Left renal cortex interstitium (tissue), 4 donors: ENCODE measurements at regions not wholly inside any gene's neighbourhood (a gene's known extent, or its start where the extent isn't known, plus 50 kb on each side); places are given as distances from the start of the nearest gene placed in this dataset.

Experiments
- DNase-seq, 4 donors: peaks; one replicate each; pipeline ENCODE4 v3.0.0-alpha.2; 2013; ENCODE audit warnings: low read depth in 4 of 4, low spot score in 2 of 4, missing footprints in 1 of 4

DNA sequence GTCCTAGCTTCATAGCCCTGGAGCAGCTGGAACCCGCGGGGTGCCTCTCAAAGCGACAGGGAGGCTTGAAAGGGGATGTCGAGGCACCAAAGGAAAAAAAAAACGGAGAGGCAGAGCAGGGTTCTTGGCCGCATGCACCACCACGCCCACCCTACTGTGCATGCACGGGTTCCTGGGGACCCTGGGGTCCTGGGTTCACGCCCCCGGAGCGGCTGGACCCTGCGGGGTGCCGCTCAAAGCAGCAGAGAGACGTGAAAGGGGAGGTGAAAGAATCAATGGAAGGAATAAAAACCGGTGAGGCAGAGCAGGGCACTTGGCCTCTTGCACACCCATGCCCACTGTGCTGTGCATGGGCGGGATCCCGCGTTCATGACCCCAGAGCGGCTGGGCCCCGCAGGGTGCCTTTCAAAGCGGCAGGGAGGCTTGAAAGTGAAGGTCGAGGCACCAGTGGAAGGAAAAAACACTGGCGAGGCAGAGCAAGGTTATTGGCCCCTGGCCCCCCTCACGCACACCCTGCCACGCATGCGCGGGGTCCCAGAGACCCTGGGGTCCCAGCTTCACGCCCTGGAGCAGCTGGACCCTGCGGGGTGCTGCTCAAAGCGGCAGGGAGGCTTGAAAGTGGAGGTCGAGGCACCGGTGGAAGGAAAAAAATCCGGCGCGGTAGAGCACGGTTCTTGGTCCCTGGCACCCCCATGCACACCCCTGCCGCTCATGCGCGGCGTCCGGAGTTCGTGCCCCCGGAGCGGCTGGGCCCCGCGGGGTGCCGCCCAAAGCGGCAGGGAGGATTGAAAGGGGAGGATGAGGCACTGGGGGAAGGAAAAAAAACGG is 318.5 kb downstream of the ALG10 start:
- no peak for DNase-seq

DNA sequence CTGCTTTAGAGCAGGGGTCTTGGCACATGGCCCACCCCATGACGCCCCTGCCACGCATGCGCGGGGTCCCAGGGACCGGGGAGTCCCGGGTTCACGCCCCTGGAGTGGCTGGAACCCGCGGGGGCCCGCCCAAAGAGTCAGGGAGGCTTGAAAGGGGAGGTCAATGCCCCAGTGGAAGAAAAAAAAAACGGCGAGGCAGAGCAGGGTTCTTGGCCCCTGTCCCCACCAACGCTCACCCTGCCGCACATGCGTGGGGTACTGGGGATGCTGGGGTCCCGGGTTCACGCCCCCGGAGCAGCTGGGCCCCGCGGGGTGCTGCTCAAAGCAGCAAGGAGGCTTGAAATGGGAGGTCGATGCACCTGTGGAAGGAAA is 319.1 kb downstream of the ALG10 start:
- no peak for DNase-seq

DNA sequence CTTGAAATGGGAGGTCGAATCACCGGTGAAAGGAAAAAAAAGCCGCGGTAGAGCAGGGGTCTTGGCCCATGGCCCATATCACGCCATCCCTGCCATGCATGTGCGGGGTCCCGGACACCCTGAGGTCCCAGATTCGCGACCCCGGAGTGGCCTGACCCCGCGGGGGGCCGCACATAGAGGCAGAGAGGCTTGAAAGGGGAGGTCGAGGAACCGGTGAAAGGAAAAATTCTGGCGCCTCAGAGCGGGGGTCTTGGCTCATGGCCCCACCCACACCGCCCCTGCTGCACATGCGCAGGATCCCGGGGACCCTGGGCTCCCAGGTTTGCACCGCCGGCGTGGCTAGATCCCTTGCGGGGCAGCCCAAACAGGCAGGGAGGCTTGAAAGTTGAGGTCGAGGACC is 319.8 kb downstream of the ALG10 start:
- no peak for DNase-seq

DNA sequence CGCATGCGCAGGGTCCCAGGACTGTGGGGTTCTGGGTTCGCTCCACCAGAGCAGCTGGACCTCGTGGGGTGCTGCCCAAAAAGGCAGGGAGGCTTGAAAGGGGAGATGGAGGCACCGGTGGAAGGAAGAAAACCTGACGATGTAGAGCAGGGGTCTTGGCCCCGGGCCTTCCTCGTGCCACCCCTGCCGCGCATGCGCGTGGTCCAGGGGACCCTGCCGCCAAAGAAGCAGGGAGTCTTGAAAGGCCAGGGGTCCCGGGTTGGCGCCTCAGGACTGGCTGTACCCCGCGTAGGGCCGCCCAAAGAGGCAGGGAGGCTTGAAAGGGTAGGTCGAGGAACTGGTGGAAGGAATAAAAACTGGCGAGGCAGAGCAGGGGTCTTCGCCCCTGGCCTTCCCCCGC is 321.0 kb downstream of the ALG10 start:
- no peak for DNase-seq

DNA sequence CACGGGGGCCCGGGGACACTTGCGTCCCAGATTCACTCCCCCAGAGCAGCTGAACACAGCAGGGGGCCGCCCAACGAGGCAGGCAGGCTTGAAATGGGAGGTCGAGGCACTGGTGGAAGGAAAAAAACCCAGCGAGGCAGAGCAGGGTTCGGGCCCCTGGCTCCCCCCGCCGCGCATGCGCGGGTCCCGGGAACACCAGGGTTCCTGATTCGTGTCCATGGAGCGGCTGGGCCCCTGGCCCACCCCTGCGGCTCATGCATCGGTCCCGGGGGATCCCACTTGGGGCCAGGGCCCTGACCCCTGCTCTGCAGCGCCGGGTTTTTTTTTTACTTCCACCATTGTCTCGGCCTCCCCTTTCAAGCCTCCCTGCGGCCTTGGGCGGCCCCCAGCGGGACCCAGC is 321.5 kb downstream of the ALG10 start:
- no peak for DNase-seq

DNA sequence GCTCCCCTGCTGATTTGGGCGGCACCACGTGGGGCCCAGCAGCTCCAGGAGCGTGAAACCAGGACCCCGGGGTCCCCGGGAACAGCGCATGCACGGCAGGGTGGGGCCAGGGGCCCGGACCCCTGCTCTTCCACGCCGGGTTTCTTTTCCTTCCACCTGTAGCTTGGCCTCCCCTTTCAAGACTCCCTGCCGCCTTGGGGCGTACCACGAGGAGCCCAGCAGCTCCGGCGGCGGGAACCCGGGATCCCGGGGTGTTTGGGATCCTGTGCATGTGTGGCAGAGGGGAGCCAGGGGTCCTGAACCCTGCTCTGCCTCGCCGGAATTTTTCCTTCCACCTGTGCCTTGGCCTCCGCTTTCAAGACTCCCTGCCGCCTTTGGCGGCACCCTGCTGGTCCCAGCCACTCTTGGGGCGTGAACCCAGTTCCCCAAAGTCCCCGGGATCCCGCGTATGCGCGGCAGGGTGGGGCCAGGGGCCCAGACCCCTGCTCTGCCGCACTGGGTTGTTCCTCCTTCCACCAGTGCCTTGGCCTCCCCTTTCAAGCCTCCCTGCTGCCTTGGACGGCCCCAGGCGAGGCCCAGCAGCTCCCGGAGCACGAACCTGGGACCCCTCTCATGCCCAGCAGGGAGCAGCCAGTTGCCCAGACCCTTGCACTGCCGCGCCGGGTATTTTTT is 322.7 kb downstream of the ALG10 start:
- no peak for DNase-seq

DNA sequence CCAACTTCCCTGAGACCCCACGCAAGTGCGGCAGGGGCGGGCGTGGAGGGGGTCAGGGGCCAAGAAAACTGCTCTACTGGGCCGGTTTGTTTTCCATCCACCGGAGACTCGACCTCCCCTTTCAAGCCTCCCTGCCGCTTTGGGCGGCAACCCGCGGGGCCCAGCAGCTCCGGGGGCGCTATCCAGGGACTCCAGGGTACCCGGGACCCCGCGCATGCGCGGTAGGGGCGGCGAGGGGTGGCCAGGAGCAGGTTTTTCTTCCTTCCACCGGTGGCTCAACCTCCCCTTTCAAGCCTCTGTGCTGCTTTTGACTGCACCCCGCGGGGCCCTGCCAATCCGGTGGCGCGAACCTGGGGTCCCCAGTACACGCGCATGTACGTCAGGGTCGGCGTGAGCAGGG is 323.5 kb downstream of the ALG10 start:
- no peak for DNase-seq

DNA sequence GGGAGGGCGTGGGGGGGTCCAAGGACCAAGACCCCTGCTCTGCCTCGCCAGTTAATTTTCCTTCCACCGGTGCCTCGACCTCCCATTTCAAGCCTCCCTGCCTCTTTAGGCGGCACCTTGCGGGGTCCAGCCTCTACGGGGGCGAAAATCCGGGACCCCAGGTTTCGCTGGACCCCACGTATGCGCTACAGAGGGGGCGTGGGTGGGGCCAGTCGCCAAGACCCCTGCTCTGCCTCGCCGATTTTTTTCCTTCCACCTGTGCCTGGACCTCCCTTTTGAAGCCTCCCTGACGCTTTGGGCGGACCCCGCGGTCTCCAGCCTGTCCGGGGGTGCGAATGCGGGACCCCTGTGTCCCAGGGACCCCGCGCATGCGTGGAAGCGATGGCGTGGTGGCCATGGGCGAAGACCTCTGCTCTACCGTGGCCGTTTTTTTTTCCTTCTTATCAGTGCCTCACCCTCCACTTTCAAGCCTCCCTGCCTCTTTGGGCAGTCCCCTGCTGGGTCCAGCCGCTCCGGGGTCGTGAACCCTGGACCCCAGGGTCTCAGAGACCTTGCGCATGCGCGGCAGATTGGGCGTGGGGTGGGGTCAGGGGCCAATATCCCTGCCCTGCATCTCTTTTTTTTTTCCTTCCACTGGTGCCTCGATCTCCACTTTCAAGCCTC is 324.2 kb downstream of the ALG10 start:
- DNase-seq = no peak

DNA sequence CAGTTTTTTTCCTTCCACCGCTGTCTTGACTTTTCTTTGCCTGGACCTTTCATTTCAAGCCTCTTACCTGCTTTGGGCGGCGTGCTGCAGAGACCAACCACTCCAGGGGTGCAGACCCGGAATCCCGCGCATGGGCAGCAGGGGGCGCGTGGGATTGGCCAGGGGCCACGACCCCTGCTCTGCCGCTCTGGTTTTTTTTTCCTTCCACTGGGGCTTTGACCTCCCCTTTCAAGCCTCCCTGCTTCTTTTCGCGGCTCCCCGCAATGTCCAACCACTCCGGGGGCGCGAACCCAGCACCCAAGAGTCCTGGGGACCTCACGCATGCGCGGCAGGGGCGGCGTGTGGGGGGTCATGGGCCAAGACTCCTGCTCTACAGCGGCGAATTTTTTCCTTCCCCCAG is 325.1 kb downstream of the ALG10 start:
- DNase-seq = no peak

DNA sequence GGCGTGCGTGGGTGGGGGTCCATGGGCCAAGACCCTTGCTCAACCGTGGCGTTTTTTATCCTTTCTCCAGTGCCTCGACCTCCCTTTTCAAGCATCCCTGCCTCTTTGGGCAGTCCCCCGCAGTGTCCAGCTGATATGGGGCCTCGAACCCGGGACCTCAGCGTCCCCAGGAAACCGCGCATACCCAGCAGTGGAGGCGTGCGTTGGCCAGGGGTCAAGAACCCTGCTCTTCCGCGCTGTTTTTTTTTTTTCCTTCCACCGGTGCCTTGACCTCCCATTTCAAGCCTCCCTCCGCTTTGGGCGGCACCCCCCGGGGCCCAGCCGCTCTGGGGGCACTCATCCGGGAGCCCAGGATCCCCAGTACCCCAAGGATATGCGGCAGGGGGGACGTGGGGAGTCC is 325.8 kb downstream of the ALG10 start:
- DNase-seq = no peak

DNA sequence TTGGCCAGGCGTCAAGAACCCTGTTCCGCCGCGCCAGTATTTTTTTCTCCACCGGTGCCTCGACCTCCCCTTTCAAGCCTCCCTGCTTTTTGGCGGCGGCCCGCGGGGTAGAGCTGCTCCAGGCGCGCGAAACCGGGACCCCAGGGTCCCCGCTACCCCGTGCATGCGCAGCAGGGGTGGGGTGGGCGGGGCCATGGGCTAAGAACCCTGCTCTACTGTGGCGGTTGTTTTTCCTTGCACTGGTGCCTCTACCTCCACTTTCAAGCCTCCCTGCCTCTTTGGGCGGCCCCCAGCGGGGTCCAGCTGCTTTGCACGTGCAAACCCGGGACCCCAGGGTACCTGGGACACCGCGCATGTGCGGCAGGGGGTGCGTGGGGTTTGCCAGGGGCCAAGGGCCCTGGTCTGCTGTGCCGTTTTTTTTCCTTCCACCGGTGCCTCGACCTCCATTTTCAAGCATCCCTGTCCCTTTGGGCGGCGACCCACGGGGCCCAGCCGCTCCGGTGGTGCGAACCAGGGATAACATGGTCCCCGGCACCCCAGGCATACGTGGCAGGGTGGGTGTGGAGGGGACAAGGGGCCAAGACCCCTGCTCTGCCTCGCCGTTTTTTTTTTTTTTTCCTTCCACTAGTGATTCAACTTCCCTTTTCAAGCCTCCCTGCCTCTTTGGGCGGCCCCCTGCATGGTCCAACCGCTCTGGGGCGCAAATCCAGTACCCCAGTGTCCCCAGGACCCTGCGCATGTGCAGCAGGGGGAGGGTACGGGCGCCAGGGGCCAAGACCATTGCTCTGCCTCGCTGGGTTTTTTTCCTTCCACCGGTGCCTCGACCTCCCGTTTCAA is 326.8 kb downstream of the ALG10 start:
- DNase-seq = no peak

DNA sequence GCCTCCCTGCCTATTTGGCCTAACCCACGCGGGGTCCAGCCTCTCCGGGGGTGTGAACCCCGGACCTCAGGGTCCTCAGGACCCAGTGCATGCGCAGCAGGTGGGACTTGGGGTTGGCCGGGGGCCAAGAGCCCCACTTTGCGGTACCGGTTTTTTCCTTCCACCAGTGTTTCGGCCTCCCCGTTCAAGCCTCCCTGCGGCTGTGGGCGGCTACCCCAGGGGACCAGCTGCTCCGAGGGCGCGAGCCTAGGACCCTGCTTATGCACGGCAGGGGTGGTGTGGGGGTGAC is 327.3 kb downstream of the ALG10 start:
- no peak for DNase-seq

DNA sequence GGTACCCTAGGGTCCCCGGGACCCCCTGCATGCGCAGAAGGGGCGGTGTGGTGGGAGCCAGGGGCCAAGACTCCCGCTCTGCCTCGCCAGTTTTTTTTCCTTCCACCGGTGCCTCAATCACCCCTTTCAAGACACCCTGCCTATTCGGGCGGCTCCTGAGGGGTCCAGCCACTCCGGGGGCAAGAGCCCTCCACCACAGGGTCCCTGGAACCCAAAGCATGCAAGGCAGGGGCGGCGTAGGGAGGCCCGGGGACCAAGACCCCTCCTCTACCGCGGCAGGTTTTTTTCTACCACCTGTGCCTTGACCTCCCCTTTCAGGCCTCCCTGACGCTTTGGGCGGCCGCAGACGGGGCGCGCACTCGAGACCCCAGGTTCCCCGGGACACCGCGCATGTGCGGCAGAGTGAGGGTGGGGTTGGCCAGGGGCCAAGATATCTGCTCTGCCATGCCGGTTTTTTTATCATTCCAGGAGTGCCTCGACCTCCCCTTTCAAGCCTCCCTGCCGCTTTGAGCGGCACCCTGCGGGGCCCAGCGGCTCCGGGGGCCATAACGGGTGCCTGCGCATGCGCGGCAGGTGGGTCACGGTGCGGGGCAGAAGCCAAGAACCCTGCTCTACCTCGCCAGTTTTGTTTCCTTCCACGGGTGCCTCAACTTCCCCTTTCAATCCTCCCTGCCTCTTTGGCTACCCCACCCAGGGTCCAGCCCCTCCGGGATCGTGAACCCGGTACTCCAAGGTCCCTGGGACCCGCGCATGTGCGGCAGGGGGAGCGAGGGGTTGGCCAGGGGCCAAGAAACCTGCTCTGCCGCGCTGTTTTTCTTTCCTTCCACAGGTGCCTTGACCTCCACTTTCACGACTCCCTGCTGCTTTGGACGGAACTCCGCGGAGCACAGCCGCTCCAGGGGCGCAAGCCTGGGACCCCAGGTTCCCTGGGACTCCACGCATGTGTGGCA is 328.1 kb downstream of the ALG10 start:
- no peak for DNase-seq

DNA sequence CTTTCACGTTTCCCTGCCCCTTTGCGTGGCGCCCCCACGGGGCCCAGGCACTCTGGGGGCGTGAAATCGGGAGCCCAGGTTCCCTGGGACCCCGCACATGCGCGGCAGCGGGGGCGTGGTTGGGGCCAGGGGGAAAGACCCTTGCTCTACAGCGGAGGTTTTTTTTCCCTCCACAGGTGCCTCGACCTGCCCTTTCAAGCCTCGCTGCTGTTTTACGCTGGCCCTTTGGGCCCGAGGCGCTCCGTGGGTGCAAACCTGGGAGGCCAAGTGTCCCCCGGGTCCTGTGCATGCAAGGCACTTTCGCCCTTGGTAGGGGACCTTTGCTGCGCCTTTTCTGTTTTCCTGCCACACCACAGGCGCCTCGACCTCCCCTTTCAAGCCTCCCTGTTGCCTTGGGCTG is 329.8 kb downstream of the ALG10 start:
- no peak for DNase-seq

DNA sequence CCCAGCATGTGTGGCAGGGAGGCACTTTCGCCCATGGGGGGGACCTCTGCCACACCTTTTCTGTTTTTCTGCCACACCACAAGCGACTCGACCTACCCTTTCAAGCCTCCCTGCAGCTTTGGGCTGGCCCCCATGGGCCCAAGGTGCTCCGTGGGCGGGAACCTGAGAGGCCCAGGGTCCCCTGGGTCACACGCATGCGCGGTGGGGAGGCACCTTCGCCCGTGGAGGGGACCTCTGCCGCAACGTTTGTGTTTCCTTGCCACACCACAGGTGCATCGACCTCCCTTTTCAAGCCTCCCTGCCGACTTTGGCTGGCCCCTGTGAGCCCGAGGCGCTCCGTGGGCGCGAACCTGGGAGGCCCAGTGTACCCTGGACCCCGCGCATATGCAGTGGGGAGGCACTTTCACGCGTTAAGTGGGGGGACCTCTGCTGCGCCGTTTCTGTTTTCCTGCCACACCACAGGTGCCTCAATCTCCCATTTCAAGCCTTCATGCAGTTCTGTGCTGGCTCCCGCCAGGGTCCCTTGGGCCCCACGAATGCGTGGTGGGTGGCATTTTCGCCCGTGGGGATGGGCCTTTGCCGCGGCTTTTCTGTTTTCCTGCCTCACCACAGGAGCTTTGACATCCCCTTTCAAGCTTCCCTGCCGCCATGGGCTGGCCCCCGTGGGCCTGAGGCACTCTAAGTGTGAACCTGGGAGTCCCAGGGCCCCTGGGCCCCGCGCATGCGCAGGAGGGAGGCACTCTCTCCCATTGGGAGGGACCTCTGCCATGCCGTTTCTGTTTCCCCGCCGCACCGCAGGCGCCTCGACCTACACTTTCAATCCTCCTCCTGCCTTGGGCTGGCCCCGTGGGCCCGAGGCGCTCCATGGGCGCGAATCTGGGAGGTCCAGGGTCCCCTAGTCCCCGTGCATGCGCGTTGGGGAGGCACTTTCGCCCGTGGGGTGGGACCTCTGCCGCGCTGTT is 332.2 kb downstream of the ALG10 start:
- DNase-seq = no peak

DNA sequence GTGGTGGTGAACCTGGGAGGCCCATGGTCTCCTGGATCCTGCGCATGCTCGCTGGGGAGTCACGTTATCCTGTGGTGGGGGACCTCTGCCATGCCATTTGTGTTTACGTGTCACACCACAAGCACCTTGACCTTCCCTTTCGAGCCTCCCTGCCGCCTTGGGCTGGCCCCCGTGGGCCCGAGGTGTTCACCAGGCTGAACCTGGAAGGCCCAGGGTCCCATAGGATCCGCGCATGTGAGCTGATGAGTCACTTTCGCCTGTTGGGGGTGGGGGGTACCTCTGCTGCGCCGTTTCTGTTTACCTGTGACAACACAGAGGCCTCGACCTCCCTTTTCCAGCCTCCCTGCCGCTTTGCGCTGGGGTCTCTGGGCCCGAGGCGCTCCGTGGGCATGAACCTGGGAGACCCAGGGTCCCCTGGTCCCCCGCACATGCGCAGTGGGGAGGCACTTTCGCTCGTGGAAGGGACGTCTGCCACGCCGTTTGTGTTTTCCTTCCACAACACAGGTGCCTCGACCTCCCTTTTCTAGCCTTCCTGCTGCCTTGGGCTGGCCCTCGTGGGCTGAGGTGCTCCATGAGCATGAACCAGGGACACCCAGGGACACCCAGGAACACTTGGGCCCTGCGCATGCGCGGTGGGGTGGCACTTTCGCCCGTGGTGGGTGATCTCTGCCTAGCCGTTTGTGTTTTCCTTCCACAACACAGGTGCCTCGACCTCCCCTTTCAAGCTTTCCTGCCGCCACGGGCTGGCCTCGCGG is 334.1 kb downstream of the ALG10 start:
- no peak for DNase-seq

DNA sequence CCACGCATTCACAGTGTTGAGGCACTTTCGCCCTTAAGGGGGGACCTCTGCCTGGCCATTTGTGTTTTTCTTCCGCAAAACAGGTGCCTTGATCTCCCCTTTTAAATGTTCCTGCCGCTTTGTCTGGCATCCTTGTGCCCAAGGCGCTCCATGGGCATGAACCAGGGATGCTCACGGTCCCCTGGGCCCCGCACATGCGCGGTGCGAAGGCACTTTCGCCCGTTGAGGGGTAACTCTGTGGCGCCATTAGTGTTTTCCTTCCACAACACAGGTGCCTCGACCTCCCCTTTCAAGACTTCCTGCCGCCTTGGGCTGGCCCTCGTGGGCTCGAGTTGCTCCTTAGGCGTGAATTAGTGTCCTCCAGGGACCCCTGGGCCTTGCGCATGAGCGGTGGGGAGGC is 335.5 kb downstream of the ALG10 start:
- DNase-seq = no peak

DNA sequence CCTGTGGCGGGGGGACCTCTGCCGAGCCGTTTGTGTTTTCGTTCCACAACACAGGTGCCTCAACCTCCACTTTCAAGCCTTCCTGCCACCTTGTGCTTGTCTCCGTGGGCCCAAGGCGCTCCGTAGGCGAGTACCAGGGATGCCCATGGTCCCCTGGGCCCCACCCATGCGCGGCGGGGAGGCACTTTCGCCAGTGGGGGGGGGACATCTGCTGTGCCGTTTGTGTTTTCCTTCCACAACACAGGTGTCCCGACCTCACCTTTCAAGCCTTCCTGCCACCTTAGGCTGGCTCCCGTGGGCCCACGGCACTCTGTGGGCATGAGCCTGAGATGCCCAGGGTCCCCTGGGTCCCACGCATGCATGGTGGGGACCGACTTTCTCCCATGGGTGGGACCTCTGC is 335.9 kb downstream of the ALG10 start:
- DNase-seq = no peak
